ENCODE measurements at regions not wholly inside any gene's neighbourhood (a gene's known extent, or its start where the extent isn't known, plus 50 kb on each side); places are given as distances from the start of the nearest gene placed in this dataset.
A peak's percentile ranks its signal among the peaks of the same experiment; 100 is the strongest.
"Not testable (repeated sequence)": the region's sequence is repeated elsewhere in the genome, so short reads cannot be mapped to it uniquely, and the experiment has no call there.

GRCh38 chr7:89618274-89618673, 536.0 kb upstream of the STEAP1 start:
- TF ChIP-seq, protein P1, sequence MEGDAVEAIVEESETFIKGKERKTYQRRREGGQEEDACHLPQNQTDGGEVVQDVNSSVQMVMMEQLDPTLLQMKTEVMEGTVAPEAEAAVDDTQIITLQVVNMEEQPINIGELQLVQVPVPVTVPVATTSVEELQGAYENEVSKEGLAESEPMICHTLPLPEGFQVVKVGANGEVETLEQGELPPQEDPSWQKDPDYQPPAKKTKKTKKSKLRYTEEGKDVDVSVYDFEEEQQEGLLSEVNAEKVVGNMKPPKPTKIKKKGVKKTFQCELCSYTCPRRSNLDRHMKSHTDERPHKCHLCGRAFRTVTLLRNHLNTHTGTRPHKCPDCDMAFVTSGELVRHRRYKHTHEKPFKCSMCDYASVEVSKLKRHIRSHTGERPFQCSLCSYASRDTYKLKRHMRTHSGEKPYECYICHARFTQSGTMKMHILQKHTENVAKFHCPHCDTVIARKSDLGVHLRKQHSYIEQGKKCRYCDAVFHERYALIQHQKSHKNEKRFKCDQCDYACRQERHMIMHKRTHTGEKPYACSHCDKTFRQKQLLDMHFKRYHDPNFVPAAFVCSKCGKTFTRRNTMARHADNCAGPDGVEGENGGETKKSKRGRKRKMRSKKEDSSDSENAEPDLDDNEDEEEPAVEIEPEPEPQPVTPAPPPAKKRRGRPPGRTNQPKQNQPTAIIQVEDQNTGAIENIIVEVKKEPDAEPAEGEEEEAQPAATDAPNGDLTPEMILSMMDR (IDR thresholded peaks at IDR 0.05; ENCODE audit: unreplicated experiment) = no peak
- H3K27me3 Mint-ChIP-seq (ENCODE audit: insufficient read depth, unreplicated experiment) = peaks cover 12% of the 10 kb centered on the region

DNA sequence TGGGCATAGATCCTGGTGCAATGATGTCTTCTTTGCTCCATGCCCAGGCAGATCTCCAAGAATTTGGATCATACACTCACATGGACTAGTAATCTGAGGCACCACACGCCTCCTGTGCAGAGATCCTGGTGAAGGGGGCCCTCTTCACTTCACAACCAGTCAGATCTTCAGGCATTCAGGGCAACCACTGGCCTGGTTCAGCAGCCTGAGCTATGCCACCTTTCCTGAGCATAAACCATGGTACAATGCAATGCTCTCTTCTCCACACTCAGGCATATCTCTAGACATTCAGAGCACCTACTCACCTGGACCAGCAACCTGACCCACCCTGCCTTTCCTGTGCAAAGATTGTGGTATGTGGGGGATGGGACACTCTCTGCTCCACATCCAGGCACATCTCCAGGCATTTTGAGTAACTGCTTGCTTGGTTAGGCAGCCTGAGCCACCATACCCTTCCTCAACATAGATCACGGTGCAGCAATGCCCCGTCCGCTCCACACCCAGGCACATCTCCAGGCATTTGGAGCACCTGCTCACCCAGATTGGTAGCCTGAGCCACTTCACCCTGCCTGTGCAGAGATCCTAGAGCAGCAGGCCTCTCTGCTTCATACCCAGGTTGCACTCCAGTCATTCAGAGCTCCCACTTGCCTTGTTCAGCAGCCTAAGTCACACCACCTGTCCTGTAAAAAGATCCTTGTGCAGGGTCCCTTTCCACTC, 532.2 kb upstream of the STEAP1 start:
- ChIA-PET CTCF (interaction anchor here (0.6 to 1.4 kb wide), 16 partner anchors 9 to 1379 kb away, joined by 3 to 7 read pairs (median 4); no protein-coding TSS in a partner anchor), POLR2A (no interaction called here)
- no TSS peak for BruUV-seq (replicated peaks)
- Mint-ChIP-seq H3K27ac (ENCODE audit: low read depth, unreplicated experiment) (no peak overlapping the region), H3K4me1 (ENCODE audit: insufficient read depth, unreplicated experiment) (no peaks in the 10 kb centered on the region), H3K9me3 (ENCODE audit: unreplicated experiment) (no peaks in the 10 kb centered on the region), H3K27me3 (ENCODE audit: insufficient read depth, unreplicated experiment) (peaks cover 43% of the 10 kb centered on the region), H3K4me3 (ENCODE audit: unreplicated experiment) (no peak overlapping the region), H3K36me3 (ENCODE audit: insufficient read depth, unreplicated experiment) (no peaks in the 10 kb centered on the region)
- intact Hi-C loops (cut with micrococcal nuclease) = loop anchor here (5.0 kb wide), 1 partner anchor 1380 kb away; no protein-coding TSS in a partner anchor
- TF ChIP-seq, protein P1 (IDR thresholded peaks at IDR 0.05; ENCODE audit: unreplicated experiment) = no peak
- no peak for DNase-seq (ENCODE audit: unreplicated experiment)

More at GRCh38 chr7:89618274-89618673, 536.0 kb upstream of the STEAP1 start:
- no TSS peak for BruUV-seq (replicated peaks)
- Mint-ChIP-seq H3K36me3 (ENCODE audit: insufficient read depth, unreplicated experiment) (no peaks in the 10 kb centered on the region), H3K27ac (ENCODE audit: low read depth, unreplicated experiment) (no peak overlapping the region), H3K9me3 (ENCODE audit: unreplicated experiment) (no peaks in the 10 kb centered on the region), H3K4me3 (ENCODE audit: unreplicated experiment) (no peak overlapping the region), H3K4me1 (ENCODE audit: insufficient read depth, unreplicated experiment) (no peaks in the 10 kb centered on the region)
- POLR2A ChIA-PET = no interaction called here
- intact Hi-C loops (cut with micrococcal nuclease) = no loop called here
- DNase-seq (ENCODE audit: unreplicated experiment) = no peak
- CTCF ChIA-PET = no interaction called here

- BruUV-seq (replicated peaks) = no TSS peak
- TF ChIP-seq, protein P1 (IDR thresholded peaks at IDR 0.05; ENCODE audit: unreplicated experiment) = peak; percentile 62
- Mint-ChIP-seq H3K27ac (ENCODE audit: low read depth, unreplicated experiment) (no peak overlapping the region), H3K27me3 (ENCODE audit: insufficient read depth, unreplicated experiment) (peaks cover 52% of the 10 kb centered on the region), H3K9me3 (ENCODE audit: unreplicated experiment) (no peaks in the 10 kb centered on the region), H3K36me3 (ENCODE audit: insufficient read depth, unreplicated experiment) (no peaks in the 10 kb centered on the region), H3K4me3 (ENCODE audit: unreplicated experiment) (no peak overlapping the region), H3K4me1 (ENCODE audit: insufficient read depth, unreplicated experiment) (no peaks in the 10 kb centered on the region)
- intact Hi-C loops (cut with micrococcal nuclease) = loop anchor here (5.0 kb wide), 1 partner anchor 1381 kb away; no protein-coding TSS in a partner anchor
- ChIA-PET POLR2A (no interaction called here), CTCF (interaction anchor here (0.5 to 1.4 kb wide), 32 partner anchors 10 to 1600 kb away, joined by 3 to 7 read pairs (median 3); no protein-coding TSS in a partner anchor)
- DNase-seq (ENCODE audit: unreplicated experiment) = peak; percentile 56
Observed at GRCh38 chr7:89623018-89623672, 531.1 kb upstream of the STEAP1 start.

DNA sequence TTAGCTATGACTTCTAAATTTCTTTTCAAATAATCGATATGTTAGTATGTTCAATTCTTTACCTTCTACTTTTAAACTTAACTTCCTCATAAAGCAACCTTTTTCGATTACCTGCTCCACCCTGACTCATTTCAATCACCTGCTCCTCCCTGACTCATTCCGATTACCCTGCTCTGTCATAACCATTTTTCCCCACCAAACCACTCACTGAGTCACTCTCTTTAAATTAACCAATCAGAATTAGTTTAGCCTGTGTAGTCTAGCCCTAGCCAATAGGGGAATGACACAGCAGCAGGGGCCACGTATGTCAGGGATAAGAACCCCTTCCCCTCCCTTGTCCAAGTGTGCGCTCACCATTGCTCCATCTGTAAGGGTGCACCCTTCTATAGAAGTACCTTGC, 530.1 kb upstream of the STEAP1 start:
- intact Hi-C loops (cut with micrococcal nuclease) = loop anchor here (5.0 kb wide), 1 partner anchor 1382 kb away; no protein-coding TSS in a partner anchor
- H3K9me3 Mint-ChIP-seq (ENCODE audit: unreplicated experiment); H3K27ac Mint-ChIP-seq (ENCODE audit: low read depth, unreplicated experiment); POLR2A ChIA-PET; BruUV-seq (replicated peaks); H3K4me1 Mint-ChIP-seq (ENCODE audit: insufficient read depth, unreplicated experiment); CTCF ChIA-PET; H3K36me3 Mint-ChIP-seq (ENCODE audit: insufficient read depth, unreplicated experiment); H3K4me3 Mint-ChIP-seq (ENCODE audit: unreplicated experiment): not testable (repeated sequence)
- H3K27me3 Mint-ChIP-seq (ENCODE audit: insufficient read depth, unreplicated experiment) = peaks cover 62% of the 10 kb centered on the region
- peak; percentile 3 for DNase-seq (ENCODE audit: unreplicated experiment)
